Thoracic aorta (tissue), 2 donors: ENCODE measurements at regions not wholly inside any gene's neighbourhood (a gene's known extent, or its start where the extent isn't known, plus 50 kb on each side); places are given as distances from the start of the nearest gene placed in this dataset.

Experiments
- ATAC-seq: fragments of 150-250 bp; one replicate; pipeline ENCODE4 v1.8.0; 2017; ENCODE audit warnings: low read depth; ENCODE audit not compliant: insufficient number of reproducible peaks, low FRiP score
- DNase-seq: peaks from one replicate; pipeline ENCODE4 v3.0.0-alpha.2; 2020; ENCODE audit warnings: low spot score
- H3K27ac ChIP-seq, 2 donors: fragments of 200-600 bp; sonication (generic); 1 replicate in 1 of 2; 2 replicates in 1 of 2; pipeline ENCODE4 v1.5.1; 2016; ENCODE audit warnings: mild to moderate bottlenecking in 2 of 2, moderate library complexity in 2 of 2
- H3K27me3 ChIP-seq: fragments of 200-600 bp; sonication (generic); replicated peaks from 2 replicates; pipeline ENCODE4 v1.6.0; 2016; ENCODE audit warnings: mild to moderate bottlenecking; ENCODE audit not compliant: insufficient read depth
- H3K36me3 ChIP-seq: fragments of 200-600 bp; sonication (generic); one replicate; pipeline ENCODE4 v1.5.1; 2016
- H3K4me1 ChIP-seq, 2 donors: fragments of 200-600 bp; sonication (generic); 1 replicate in 1 of 2; 2 replicates in 1 of 2; pipeline versions ENCODE4 v1.5.1 to v1.6.0; 2016; ENCODE audit warnings: low read depth in 2 of 2, mild to moderate bottlenecking in 1 of 2; ENCODE audit not compliant: control insufficient read depth in 1 of 2
- H3K4me3 ChIP-seq: fragments of 200-600 bp; sonication (generic); 2 replicates; pipeline ENCODE4 v1.5.1; 2016; ENCODE audit warnings: mild to moderate bottlenecking
- H3K9me3 ChIP-seq: fragments of 200-600 bp; sonication (generic); 2 replicates; pipeline ENCODE4 v1.5.1; 2016
- CTCF ChIP-seq: fragments of 200-600 bp; sonication (generic); IDR thresholded peaks from one replicate; pipeline ENCODE4 v1.5.1; 2019; ENCODE audit warnings: antibody characterized with exemption

DNA sequence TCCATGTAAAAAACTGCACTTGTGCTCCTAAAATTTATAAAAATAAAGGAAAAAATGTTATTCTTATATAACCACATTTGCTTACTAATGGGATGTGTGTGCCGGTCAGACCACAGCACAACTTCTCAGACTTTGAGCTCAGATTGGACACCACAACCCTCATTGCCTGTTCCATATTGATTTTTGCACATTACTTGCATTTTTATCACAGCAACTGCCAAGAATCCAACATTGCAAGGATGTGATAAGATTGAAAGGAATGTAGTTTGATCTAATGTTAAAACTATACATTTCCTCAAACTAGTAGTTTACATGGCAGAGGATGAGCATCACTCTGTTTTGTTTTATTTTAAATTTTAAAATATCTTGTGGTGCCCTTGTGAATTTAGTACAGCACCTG is 227.8 kb downstream of the KDR start:
- no peaks in the 10 kb centered on the region for H3K36me3 ChIP-seq
- no peak for ATAC-seq
- no peak for TF ChIP-seq CTCF

DNA sequence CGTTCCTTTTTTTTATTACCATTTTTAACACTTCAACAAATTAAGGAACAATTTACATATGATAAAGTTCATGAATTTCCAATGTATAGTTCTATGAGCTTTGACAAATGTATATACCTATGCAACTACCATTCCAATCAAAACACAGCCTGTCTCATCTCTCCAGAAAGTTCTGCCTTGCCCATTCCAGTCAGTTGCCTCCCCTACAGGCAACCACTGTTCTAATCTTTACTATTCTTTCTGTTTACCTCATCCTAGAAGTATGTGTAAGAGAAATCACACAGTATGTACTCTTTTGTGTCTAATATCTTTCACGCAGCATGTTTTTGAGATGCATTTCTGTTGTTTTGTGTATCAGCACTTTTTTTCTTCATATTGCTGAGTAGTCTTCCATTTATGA is 224.9 kb downstream of the KIT start:
- DNase-seq: no peak

More for the DNA sequence above, 227.8 kb downstream of the KDR start:
- DNase-seq: no peak
- Histone ChIP-seq H3K27ac (no peak overlapping the region), H3K4me3 (no peak overlapping the region), H3K27me3 (no peaks in the 10 kb centered on the region), H3K4me1 (peaks cover 0 to 11% of the 10 kb centered on the region in 2 donors), H3K9me3 (no peaks in the 10 kb centered on the region)

GRCh38 chr4:54879576-54879975 is 221.8 kb downstream of the KIT start:
- Histone ChIP-seq H3K9me3 (no peaks in the 10 kb centered on the region), H3K27me3 (no peaks in the 10 kb centered on the region), H3K27ac (no peak overlapping the region), H3K4me3 (no peak overlapping the region), H3K36me3 (no peaks in the 10 kb centered on the region), H3K4me1 (no peaks in the 10 kb centered on the region)
- ATAC-seq: no peak
- no peak for TF ChIP-seq CTCF
- DNase-seq: no peak

More for the DNA sequence above, 224.9 kb downstream of the KIT start:
- no peak for ATAC-seq
- Histone ChIP-seq H3K9me3 (no peaks in the 10 kb centered on the region), H3K36me3 (no peaks in the 10 kb centered on the region), H3K27ac (no peak overlapping the region), H3K4me3 (no peak overlapping the region), H3K4me1 (no peaks in the 10 kb centered on the region), H3K27me3 (no peaks in the 10 kb centered on the region)
- no peak for TF ChIP-seq CTCF

DNA sequence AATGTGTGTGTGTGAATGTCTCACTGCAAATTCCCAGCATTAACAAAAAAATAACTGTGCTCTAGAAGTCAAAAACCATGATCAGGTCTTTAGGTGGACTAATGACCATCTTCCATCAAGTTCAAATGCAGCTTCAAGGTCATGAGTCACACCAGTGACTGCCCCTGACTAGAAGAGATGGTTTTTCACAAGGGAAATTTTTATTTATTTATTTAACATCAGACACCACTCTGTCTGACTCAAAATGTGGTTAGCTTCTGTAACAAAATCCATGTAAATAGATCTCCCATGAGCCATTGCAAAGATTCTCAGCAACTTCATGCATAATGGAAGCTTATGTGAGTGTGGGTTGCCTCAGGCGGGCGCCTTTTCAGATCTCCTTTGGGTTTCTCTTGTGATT is 219.2 kb downstream of the KIT start:
- ATAC-seq (no peak), DNase-seq (no peak)
- Histone ChIP-seq H3K4me1 (no peaks in the 10 kb centered on the region), H3K27ac (no peak overlapping the region), H3K36me3 (no peaks in the 10 kb centered on the region), H3K4me3 (no peak overlapping the region), H3K27me3 (no peaks in the 10 kb centered on the region), H3K9me3 (no peaks in the 10 kb centered on the region)
- no peak for TF ChIP-seq CTCF

DNA sequence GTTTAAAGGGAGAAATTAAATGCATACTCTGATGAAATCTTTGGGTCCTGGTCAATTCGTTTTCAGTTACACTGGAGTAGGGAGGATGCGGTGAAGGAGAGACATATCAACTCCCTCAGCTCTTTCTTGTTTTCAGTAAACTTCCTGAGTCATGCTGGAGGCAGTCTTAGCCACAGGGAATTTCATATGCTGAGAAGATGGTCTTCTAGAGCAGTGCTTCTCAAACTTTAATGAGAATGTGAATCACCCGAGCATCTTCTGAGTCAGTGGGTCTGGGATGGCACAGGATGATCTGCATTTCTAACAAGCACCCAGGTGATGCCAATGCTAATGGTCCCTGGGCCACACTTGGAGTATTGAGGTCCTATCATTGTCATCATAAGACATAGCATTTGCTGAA is 214.5 kb downstream of the KIT start:
- H3K4me3 ChIP-seq: no peak overlapping the region
- no peaks in the 10 kb centered on the region for H3K36me3 ChIP-seq
- H3K27me3 ChIP-seq: no peaks in the 10 kb centered on the region
- H3K27ac ChIP-seq: no peak overlapping the region
- TF ChIP-seq CTCF: no peak
- no peaks in the 10 kb centered on the region for H3K9me3 ChIP-seq
- no peaks in the 10 kb centered on the region for H3K4me1 ChIP-seq
- ATAC-seq (no peak), DNase-seq (no peak)
